ENCODE measurements at regions not wholly inside any gene's neighbourhood (a gene's known extent, or its start where the extent isn't known, plus 50 kb on each side); places are given as distances from the start of the nearest gene placed in this dataset.

DNA sequence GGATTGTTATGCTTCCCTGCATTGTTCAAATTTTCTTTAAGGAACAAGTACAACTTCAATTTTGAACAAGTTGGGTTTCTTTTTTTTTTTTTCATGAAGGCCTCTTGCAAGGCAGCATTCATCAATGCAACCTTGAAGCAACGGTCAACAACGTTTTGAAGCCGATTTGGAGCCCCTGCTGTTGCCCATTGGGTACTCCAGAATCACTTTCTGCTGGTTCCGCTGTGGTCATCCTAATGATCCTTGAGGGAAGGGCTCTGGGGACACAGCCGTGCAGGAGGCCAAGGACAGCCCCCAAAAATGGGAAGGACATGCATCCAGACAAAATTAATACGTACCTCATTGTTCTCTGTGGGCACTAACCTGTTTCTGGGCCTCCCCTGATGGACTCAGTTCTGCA is 84.6 kb upstream of the MGMT start:
- no peak for DNase-seq (ENCODE audit: low read depth, low spot score)
- no peak overlapping the region for H3K9ac ChIP-seq (ENCODE audit: low read length)
- no peaks in the 10 kb centered on the region for H3K79me2 ChIP-seq (ENCODE audit: insufficient read depth, low read length)
- no peak for TF ChIP-seq EZH2phosphoT487 (IDR thresholded peaks at IDR 0.05; ENCODE audit: borderline replicate concordance)
- TF ChIP-seq POLR2AphosphoS5 (IDR thresholded peaks at IDR 0.05; ENCODE audit: low read depth, low read length), result no peak
- TF ChIP-seq POLR2A (IDR thresholded peaks at IDR 0.05; ENCODE audit: borderline replicate concordance, extremely low read depth, insufficient read depth, insufficient read length), result no peak
- TF ChIP-seq, protein P1, sequence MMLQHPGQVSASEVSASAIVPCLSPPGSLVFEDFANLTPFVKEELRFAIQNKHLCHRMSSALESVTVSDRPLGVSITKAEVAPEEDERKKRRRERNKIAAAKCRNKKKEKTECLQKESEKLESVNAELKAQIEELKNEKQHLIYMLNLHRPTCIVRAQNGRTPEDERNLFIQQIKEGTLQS (IDR thresholded peaks at IDR 0.05), result no peak
- TF ChIP-seq, protein P2, sequence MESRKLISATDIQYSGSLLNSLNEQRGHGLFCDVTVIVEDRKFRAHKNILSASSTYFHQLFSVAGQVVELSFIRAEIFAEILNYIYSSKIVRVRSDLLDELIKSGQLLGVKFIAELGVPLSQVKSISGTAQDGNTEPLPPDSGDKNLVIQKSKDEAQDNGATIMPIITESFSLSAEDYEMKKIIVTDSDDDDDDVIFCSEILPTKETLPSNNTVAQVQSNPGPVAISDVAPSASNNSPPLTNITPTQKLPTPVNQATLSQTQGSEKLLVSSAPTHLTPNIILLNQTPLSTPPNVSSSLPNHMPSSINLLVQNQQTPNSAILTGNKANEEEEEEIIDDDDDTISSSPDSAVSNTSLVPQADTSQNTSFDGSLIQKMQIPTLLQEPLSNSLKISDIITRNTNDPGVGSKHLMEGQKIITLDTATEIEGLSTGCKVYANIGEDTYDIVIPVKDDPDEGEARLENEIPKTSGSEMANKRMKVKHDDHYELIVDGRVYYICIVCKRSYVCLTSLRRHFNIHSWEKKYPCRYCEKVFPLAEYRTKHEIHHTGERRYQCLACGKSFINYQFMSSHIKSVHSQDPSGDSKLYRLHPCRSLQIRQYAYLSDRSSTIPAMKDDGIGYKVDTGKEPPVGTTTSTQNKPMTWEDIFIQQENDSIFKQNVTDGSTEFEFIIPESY (IDR thresholded peaks at IDR 0.05; ENCODE audit: extremely low read depth, insufficient replicate concordance, low read length), result no peak
- TF ChIP-seq FOSL1 (IDR thresholded peaks at IDR 0.05; ENCODE audit: low read depth), result no peak
- TF ChIP-seq, protein P3, sequence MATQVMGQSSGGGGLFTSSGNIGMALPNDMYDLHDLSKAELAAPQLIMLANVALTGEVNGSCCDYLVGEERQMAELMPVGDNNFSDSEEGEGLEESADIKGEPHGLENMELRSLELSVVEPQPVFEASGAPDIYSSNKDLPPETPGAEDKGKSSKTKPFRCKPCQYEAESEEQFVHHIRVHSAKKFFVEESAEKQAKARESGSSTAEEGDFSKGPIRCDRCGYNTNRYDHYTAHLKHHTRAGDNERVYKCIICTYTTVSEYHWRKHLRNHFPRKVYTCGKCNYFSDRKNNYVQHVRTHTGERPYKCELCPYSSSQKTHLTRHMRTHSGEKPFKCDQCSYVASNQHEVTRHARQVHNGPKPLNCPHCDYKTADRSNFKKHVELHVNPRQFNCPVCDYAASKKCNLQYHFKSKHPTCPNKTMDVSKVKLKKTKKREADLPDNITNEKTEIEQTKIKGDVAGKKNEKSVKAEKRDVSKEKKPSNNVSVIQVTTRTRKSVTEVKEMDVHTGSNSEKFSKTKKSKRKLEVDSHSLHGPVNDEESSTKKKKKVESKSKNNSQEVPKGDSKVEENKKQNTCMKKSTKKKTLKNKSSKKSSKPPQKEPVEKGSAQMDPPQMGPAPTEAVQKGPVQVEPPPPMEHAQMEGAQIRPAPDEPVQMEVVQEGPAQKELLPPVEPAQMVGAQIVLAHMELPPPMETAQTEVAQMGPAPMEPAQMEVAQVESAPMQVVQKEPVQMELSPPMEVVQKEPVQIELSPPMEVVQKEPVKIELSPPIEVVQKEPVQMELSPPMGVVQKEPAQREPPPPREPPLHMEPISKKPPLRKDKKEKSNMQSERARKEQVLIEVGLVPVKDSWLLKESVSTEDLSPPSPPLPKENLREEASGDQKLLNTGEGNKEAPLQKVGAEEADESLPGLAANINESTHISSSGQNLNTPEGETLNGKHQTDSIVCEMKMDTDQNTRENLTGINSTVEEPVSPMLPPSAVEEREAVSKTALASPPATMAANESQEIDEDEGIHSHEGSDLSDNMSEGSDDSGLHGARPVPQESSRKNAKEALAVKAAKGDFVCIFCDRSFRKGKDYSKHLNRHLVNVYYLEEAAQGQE (IDR thresholded peaks at IDR 0.05; ENCODE audit: low read depth), result no peak
- TF ChIP-seq SIN3A (IDR thresholded peaks at IDR 0.05; ENCODE audit: low read depth), result no peak
- no peak for TF ChIP-seq SP1 (IDR thresholded peaks at IDR 0.05; ENCODE audit: low read depth)
- no peak for TF ChIP-seq EGR1 (IDR thresholded peaks at IDR 0.05; ENCODE audit: low read depth)
- TF ChIP-seq, protein P4, sequence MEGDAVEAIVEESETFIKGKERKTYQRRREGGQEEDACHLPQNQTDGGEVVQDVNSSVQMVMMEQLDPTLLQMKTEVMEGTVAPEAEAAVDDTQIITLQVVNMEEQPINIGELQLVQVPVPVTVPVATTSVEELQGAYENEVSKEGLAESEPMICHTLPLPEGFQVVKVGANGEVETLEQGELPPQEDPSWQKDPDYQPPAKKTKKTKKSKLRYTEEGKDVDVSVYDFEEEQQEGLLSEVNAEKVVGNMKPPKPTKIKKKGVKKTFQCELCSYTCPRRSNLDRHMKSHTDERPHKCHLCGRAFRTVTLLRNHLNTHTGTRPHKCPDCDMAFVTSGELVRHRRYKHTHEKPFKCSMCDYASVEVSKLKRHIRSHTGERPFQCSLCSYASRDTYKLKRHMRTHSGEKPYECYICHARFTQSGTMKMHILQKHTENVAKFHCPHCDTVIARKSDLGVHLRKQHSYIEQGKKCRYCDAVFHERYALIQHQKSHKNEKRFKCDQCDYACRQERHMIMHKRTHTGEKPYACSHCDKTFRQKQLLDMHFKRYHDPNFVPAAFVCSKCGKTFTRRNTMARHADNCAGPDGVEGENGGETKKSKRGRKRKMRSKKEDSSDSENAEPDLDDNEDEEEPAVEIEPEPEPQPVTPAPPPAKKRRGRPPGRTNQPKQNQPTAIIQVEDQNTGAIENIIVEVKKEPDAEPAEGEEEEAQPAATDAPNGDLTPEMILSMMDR (IDR thresholded peaks at IDR 0.05 in 2 of 3, conservative IDR thresholded peaks at IDR 0.05 in 1 of 3; ENCODE audit: borderline replicate concordance in 1 of 3, insufficient read depth in 1 of 3, low read depth in 2 of 3, low read length in 2 of 3), result no peak
- TF ChIP-seq ZNF274 (IDR thresholded peaks at IDR 0.05; ENCODE audit: low read depth, low read length), result no peak
- no peak for TF ChIP-seq YY1 (IDR thresholded peaks at IDR 0.05; ENCODE audit: extremely low read depth, insufficient replicate concordance, low read depth, low read length)
- no peak for ATAC-seq
- H3K4me3 ChIP-seq (replicated peaks in 1 of 2; ENCODE audit: low read depth in 1 of 2, low read length in 2 of 2), result no peak overlapping the region
- H2AFZ ChIP-seq (ENCODE audit: low read depth, low read length, poor library complexity, severe bottlenecking), result no peak overlapping the region
- no TSS peak for BruUV-seq (replicated peaks)
- intact Hi-C loops (cut with micrococcal nuclease), result no loop called here
- no peak overlapping the region for H3K27ac ChIP-seq (ENCODE audit: low read depth, low read length)
- peaks cover 17 to 19% of the 10 kb centered on the region in 2 experiments; a peak in 2 of 4 replicates for H3K9me3 ChIP-seq (ENCODE audit: control insufficient read depth in 1 of 2, insufficient read depth in 1 of 2, low read depth in 1 of 2, low read length in 2 of 2)
- H3K27me3 ChIP-seq (ENCODE audit: insufficient read depth, low read length), result no peaks in the 10 kb centered on the region
- ChIA-PET POLR2A (no interaction called here), RAD21 (ENCODE audit: low non-redundant PET in 1 of 2, low total read pairs in 2 of 2, uncharacterized antibody in 2 of 2, unreplicated experiment in 2 of 2) (no interaction called here), CTCF (no interaction called here)
- no peaks in the 10 kb centered on the region for H3K36me3 ChIP-seq (ENCODE audit: control insufficient read depth in 1 of 2, insufficient read depth in 2 of 2, low read length in 2 of 2)
- no peaks in the 10 kb centered on the region for H4K20me1 ChIP-seq (ENCODE audit: insufficient read depth)
- H3K4me1 ChIP-seq (ENCODE audit: control insufficient read depth in 1 of 2, insufficient read depth in 2 of 2, low read length in 2 of 2), result no peaks in the 10 kb centered on the region
- no peak overlapping the region for H3K4me2 ChIP-seq (ENCODE audit: low read length)
- H3K9me2 ChIP-seq (ENCODE audit: insufficient read depth), result no peaks in the 10 kb centered on the region
